ENCODE measurements at regions not wholly inside any gene's neighbourhood (a gene's known extent, or its start where the extent isn't known, plus 50 kb on each side); places are given as distances from the start of the nearest gene placed in this dataset.

- H3K4me1 Mint-ChIP-seq (ENCODE audit: low read depth), result no peaks in the 10 kb centered on the region
- DNase-seq (ENCODE audit: low spot score), result no peak
- H3K4me3 Mint-ChIP-seq, result no peak overlapping the region
- peaks cover 8% of the 10 kb centered on the region for H3K9me3 Mint-ChIP-seq
- H3K36me3 Mint-ChIP-seq (ENCODE audit: low read depth), result no peaks in the 10 kb centered on the region
- no peak overlapping the region for H3K27ac Mint-ChIP-seq
- no peaks in the 10 kb centered on the region for H3K27me3 Mint-ChIP-seq (ENCODE audit: low read depth)
Observed at GRCh38 chr11:90775567-90776165, 552.8 kb upstream of the CHORDC1 start.

GRCh38 chr11:90774727-90775566 is 552.1 kb upstream of the CHORDC1 start:
- H3K9me3 Mint-ChIP-seq, result peaks cover 8% of the 10 kb centered on the region
- no peaks in the 10 kb centered on the region for H3K36me3 Mint-ChIP-seq (ENCODE audit: low read depth)
- H3K27ac Mint-ChIP-seq, result no peak overlapping the region
- H3K27me3 Mint-ChIP-seq (ENCODE audit: low read depth), result no peaks in the 10 kb centered on the region
- DNase-seq (ENCODE audit: low spot score), result no peak
- H3K4me3 Mint-ChIP-seq, result no peak overlapping the region
- no peaks in the 10 kb centered on the region for H3K4me1 Mint-ChIP-seq (ENCODE audit: low read depth)

GRCh38 chr11:90770007-90770406 is 547.2 kb upstream of the CHORDC1 start:
- no peak overlapping the region for H3K27ac Mint-ChIP-seq
- H3K9me3 Mint-ChIP-seq, result peaks cover 3% of the 10 kb centered on the region
- no peaks in the 10 kb centered on the region for H3K36me3 Mint-ChIP-seq (ENCODE audit: low read depth)
- no peak for DNase-seq (ENCODE audit: low spot score)
- H3K27me3 Mint-ChIP-seq (ENCODE audit: low read depth), result no peaks in the 10 kb centered on the region
- H3K4me3 Mint-ChIP-seq, result no peak overlapping the region
- no peaks in the 10 kb centered on the region for H3K4me1 Mint-ChIP-seq (ENCODE audit: low read depth)

GRCh38 chr11:90766121-90766520 is 543.3 kb upstream of the CHORDC1 start:
- DNase-seq (ENCODE audit: low spot score), result no peak
- Mint-ChIP-seq H3K27ac (no peak overlapping the region), H3K4me1 (ENCODE audit: low read depth) (no peaks in the 10 kb centered on the region), H3K36me3 (ENCODE audit: low read depth) (no peaks in the 10 kb centered on the region), H3K9me3 (peaks cover 3% of the 10 kb centered on the region), H3K4me3 (no peak overlapping the region), H3K27me3 (ENCODE audit: low read depth) (no peaks in the 10 kb centered on the region)

- Mint-ChIP-seq H3K36me3 (ENCODE audit: low read depth) (no peaks in the 10 kb centered on the region), H3K4me3 (no peak overlapping the region), H3K27me3 (ENCODE audit: low read depth) (no peaks in the 10 kb centered on the region), H3K27ac (no peak overlapping the region), H3K9me3 (peaks cover 3% of the 10 kb centered on the region), H3K4me1 (ENCODE audit: low read depth) (no peaks in the 10 kb centered on the region)
- no peak for DNase-seq (ENCODE audit: low spot score)
Observed at GRCh38 chr11:90764691-90765090, 541.8 kb upstream of the CHORDC1 start.

- Mint-ChIP-seq H3K4me3 (no peak overlapping the region), H3K36me3 (ENCODE audit: low read depth) (no peaks in the 10 kb centered on the region), H3K9me3 (peaks cover 4% of the 10 kb centered on the region), H3K27me3 (ENCODE audit: low read depth) (no peaks in the 10 kb centered on the region), H3K27ac (no peak overlapping the region), H3K4me1 (ENCODE audit: low read depth) (no peaks in the 10 kb centered on the region)
- DNase-seq (ENCODE audit: low spot score), result no peak
Observed at GRCh38 chr11:90757849-90758494, 535.1 kb upstream of the CHORDC1 start.

GRCh38 chr11:90756617-90757016 is 533.8 kb upstream of the CHORDC1 start:
- Mint-ChIP-seq H3K4me3 (no peak overlapping the region), H3K9me3 (peaks cover 7% of the 10 kb centered on the region), H3K27me3 (ENCODE audit: low read depth) (no peaks in the 10 kb centered on the region), H3K27ac (no peak overlapping the region), H3K4me1 (ENCODE audit: low read depth) (no peaks in the 10 kb centered on the region), H3K36me3 (ENCODE audit: low read depth) (no peaks in the 10 kb centered on the region)
- DNase-seq (ENCODE audit: low spot score), result no peak

GRCh38 chr11:90753546-90753945 is 530.7 kb upstream of the CHORDC1 start:
- no peak for DNase-seq (ENCODE audit: low spot score)
- no peaks in the 10 kb centered on the region for H3K27me3 Mint-ChIP-seq (ENCODE audit: low read depth)
- peaks cover 18% of the 10 kb centered on the region for H3K9me3 Mint-ChIP-seq
- H3K27ac Mint-ChIP-seq, result no peak overlapping the region
- H3K4me3 Mint-ChIP-seq, result no peak overlapping the region
- no peaks in the 10 kb centered on the region for H3K36me3 Mint-ChIP-seq (ENCODE audit: low read depth)
- no peaks in the 10 kb centered on the region for H3K4me1 Mint-ChIP-seq (ENCODE audit: low read depth)

- no peaks in the 10 kb centered on the region for H3K4me1 Mint-ChIP-seq (ENCODE audit: low read depth)
- no peak overlapping the region for H3K27ac Mint-ChIP-seq
- peaks cover 34% of the 10 kb centered on the region for H3K9me3 Mint-ChIP-seq
- no peak overlapping the region for H3K4me3 Mint-ChIP-seq
- H3K27me3 Mint-ChIP-seq (ENCODE audit: low read depth), result no peaks in the 10 kb centered on the region
- no peaks in the 10 kb centered on the region for H3K36me3 Mint-ChIP-seq (ENCODE audit: low read depth)
- DNase-seq (ENCODE audit: low spot score), result no peak
Observed at GRCh38 chr11:90747057-90747456, 524.2 kb upstream of the CHORDC1 start.

GRCh38 chr11:90744169-90744568 is 521.3 kb upstream of the CHORDC1 start:
- no peak for DNase-seq (ENCODE audit: low spot score)
- peaks cover 35% of the 10 kb centered on the region for H3K9me3 Mint-ChIP-seq
- no peaks in the 10 kb centered on the region for H3K4me1 Mint-ChIP-seq (ENCODE audit: low read depth)
- no peak overlapping the region for H3K27ac Mint-ChIP-seq
- no peaks in the 10 kb centered on the region for H3K27me3 Mint-ChIP-seq (ENCODE audit: low read depth)
- H3K4me3 Mint-ChIP-seq, result no peak overlapping the region
- H3K36me3 Mint-ChIP-seq (ENCODE audit: low read depth), result no peaks in the 10 kb centered on the region

- no peak for DNase-seq (ENCODE audit: low spot score)
- Mint-ChIP-seq H3K27ac (no peak overlapping the region), H3K36me3 (ENCODE audit: low read depth) (no peaks in the 10 kb centered on the region), H3K4me3 (no peak overlapping the region), H3K4me1 (ENCODE audit: low read depth) (no peaks in the 10 kb centered on the region), H3K9me3 (peaks cover 24% of the 10 kb centered on the region), H3K27me3 (ENCODE audit: low read depth) (no peaks in the 10 kb centered on the region)
Observed at GRCh38 chr11:90738799-90739198, 516.0 kb upstream of the CHORDC1 start.

GRCh38 chr11:90737444-90738050 is 514.7 kb upstream of the CHORDC1 start:
- H3K36me3 Mint-ChIP-seq (ENCODE audit: low read depth), result no peaks in the 10 kb centered on the region
- no peaks in the 10 kb centered on the region for H3K27me3 Mint-ChIP-seq (ENCODE audit: low read depth)
- no peaks in the 10 kb centered on the region for H3K4me1 Mint-ChIP-seq (ENCODE audit: low read depth)
- no peak overlapping the region for H3K27ac Mint-ChIP-seq
- no peak for DNase-seq (ENCODE audit: low spot score)
- H3K4me3 Mint-ChIP-seq, result no peak overlapping the region
- peaks cover 20% of the 10 kb centered on the region for H3K9me3 Mint-ChIP-seq

- H3K9me3 Mint-ChIP-seq, result peaks cover 14% of the 10 kb centered on the region
- no peaks in the 10 kb centered on the region for H3K4me1 Mint-ChIP-seq (ENCODE audit: low read depth)
- H3K27ac Mint-ChIP-seq, result no peak overlapping the region
- DNase-seq (ENCODE audit: low spot score), result no peak
- H3K27me3 Mint-ChIP-seq (ENCODE audit: low read depth), result no peaks in the 10 kb centered on the region
- H3K36me3 Mint-ChIP-seq (ENCODE audit: low read depth), result no peaks in the 10 kb centered on the region
- no peak overlapping the region for H3K4me3 Mint-ChIP-seq
Observed at GRCh38 chr11:90732486-90732885, 509.6 kb upstream of the CHORDC1 start.

GRCh38 chr11:90723475-90723874 is 500.6 kb upstream of the CHORDC1 start:
- DNase-seq (ENCODE audit: low spot score), result no peak
- Mint-ChIP-seq H3K9me3 (peaks cover 10% of the 10 kb centered on the region), H3K27me3 (ENCODE audit: low read depth) (no peaks in the 10 kb centered on the region), H3K4me3 (no peak overlapping the region), H3K36me3 (ENCODE audit: low read depth) (no peaks in the 10 kb centered on the region), H3K4me1 (ENCODE audit: low read depth) (no peaks in the 10 kb centered on the region), H3K27ac (no peak overlapping the region)
